ENCODE measurements at regions not wholly inside any gene's neighbourhood (a gene's known extent, or its start where the extent isn't known, plus 50 kb on each side); places are given as distances from the start of the nearest gene placed in this dataset.
A peak's percentile ranks its signal among the peaks of the same experiment; 100 is the strongest.

GRCh38 chr22:27159016-27159415 lies 501.6 kb downstream of the MIAT start:
- H3K4me3 ChIP-seq (ENCODE audit: low read length) = no peak overlapping the region
- TF ChIP-seq CTCF (conservative IDR thresholded peaks at IDR 0.05; ENCODE audit: low read depth, low read length) = no peak
- no peak for DNase-seq (ENCODE audit: low read depth)

- DNase-seq (ENCODE audit: low read depth) = no peak
- no peak for TF ChIP-seq CTCF (conservative IDR thresholded peaks at IDR 0.05; ENCODE audit: low read depth, low read length)
Measured at GRCh38 chr22:27159716-27160295, 502.4 kb downstream of the MIAT start.

GRCh38 chr22:27163162-27164137 lies 506.1 kb downstream of the MIAT start:
- TF ChIP-seq CTCF (conservative IDR thresholded peaks at IDR 0.05; ENCODE audit: low read depth, low read length) = no peak
- no peak overlapping the region for H3K4me3 ChIP-seq (ENCODE audit: low read length)
- DNase-seq (ENCODE audit: low read depth) = no peak

More at GRCh38 chr22:27159716-27160295, 502.4 kb downstream of the MIAT start:
- no peak overlapping the region for H3K4me3 ChIP-seq (ENCODE audit: low read length)

GRCh38 chr22:27164781-27165503 lies 507.6 kb downstream of the MIAT start:
- H3K4me3 ChIP-seq (ENCODE audit: low read length) = no peak overlapping the region
- no peak for TF ChIP-seq CTCF (conservative IDR thresholded peaks at IDR 0.05; ENCODE audit: low read depth, low read length)
- no peak for DNase-seq (ENCODE audit: low read depth)

- no peak overlapping the region for H3K4me3 ChIP-seq (ENCODE audit: low read length)
- no peak for DNase-seq (ENCODE audit: low read depth)
- TF ChIP-seq CTCF (conservative IDR thresholded peaks at IDR 0.05; ENCODE audit: low read depth, low read length) = no peak
Measured at GRCh38 chr22:27168681-27169080, 511.3 kb downstream of the MIAT start.

- no peak overlapping the region for H3K4me3 ChIP-seq (ENCODE audit: low read length)
- DNase-seq (ENCODE audit: low read depth) = peak; percentile 82
- TF ChIP-seq CTCF (conservative IDR thresholded peaks at IDR 0.05; ENCODE audit: low read depth, low read length) = no peak
Measured at GRCh38 chr22:27170491-27170890, 513.1 kb downstream of the MIAT start.
